DND-41 (cell line): ENCODE measurements at regions not wholly inside any gene's neighbourhood (a gene's known extent, or its start where the extent isn't known, plus 50 kb on each side); places are given as distances from the start of the nearest gene placed in this dataset.

ENCODE experiments used
- ATAC-seq: fragments of 200-7000 bp; cut with Tn5 transposase; 3 replicates; pipeline ENCODE4 v1.9.1; 2021; ENCODE audit warnings: low read depth; ENCODE audit not compliant: insufficient read depth
- DNase-seq: peaks from one replicate; pipeline ENCODE4 v3.0.0-alpha.2; 2020
- H2AFZ ChIP-seq: 2 replicates; pipeline ENCODE4 v1.6.0; 2012; ENCODE audit warnings: low read depth, low read length
- H3K27ac ChIP-seq: 2 replicates; pipeline ENCODE4 v1.5.1; 2012; ENCODE audit warnings: low read length, inconsistent platforms
- H3K27me3 ChIP-seq: fragments of 200-600 bp; sonication (generic); 2 replicates; pipeline ENCODE4 v1.6.0; 2012; ENCODE audit warnings: low read length, mild to moderate bottlenecking, inconsistent platforms; ENCODE audit not compliant: insufficient read depth, poor library complexity
- H3K36me3 ChIP-seq: 2 replicates; pipeline ENCODE4 v1.5.1; 2012; ENCODE audit warnings: low read length, inconsistent platforms; ENCODE audit not compliant: insufficient read depth
- H3K4me1 ChIP-seq: 2 replicates; pipeline ENCODE4 v1.5.1; 2012; ENCODE audit warnings: mild to moderate bottlenecking, low read length; ENCODE audit not compliant: insufficient read depth
- H3K4me2 ChIP-seq: 2 replicates; pipeline ENCODE4 v1.6.0; 2012; ENCODE audit warnings: mild to moderate bottlenecking, moderate library complexity, low read length, inconsistent platforms; ENCODE audit not compliant: insufficient read depth
- H3K4me3 ChIP-seq, 2 experiments: fragments of 200-600 bp in 1 of 2; shearing (Covaris generic) in 1 of 2; 2 replicates each; pipeline ENCODE4 v1.5.1; 2012 to 2016; ENCODE audit warnings: inconsistent platforms in 2 of 2, low read length in 2 of 2, mild to moderate bottlenecking in 2 of 2, low read depth in 1 of 2, moderate library complexity in 1 of 2
- H3K79me2 ChIP-seq: 2 replicates; pipeline ENCODE4 v1.6.0; 2012; ENCODE audit warnings: low read length, inconsistent platforms; ENCODE audit not compliant: insufficient read depth
- H3K9ac ChIP-seq: 2 replicates; pipeline ENCODE4 v1.6.0; 2012; ENCODE audit warnings: low read depth, mild to moderate bottlenecking, inconsistent platforms, low read length, moderate library complexity
- H3K9me3 ChIP-seq: 2 replicates; pipeline ENCODE4 v1.5.1; 2012; ENCODE audit warnings: low read length, moderate library complexity, mild to moderate bottlenecking, inconsistent platforms; ENCODE audit not compliant: insufficient read depth, severe bottlenecking
- H4K20me1 ChIP-seq: 2 replicates; pipeline ENCODE4 v1.6.0; 2012; ENCODE audit warnings: low read length; ENCODE audit not compliant: insufficient read depth
- CTCF ChIP-seq: IDR thresholded peaks from 2 replicates; pipeline ENCODE4 v1.5.1; 2012; ENCODE audit warnings: borderline replicate concordance, low read length, moderate library complexity, mild to moderate bottlenecking; ENCODE audit not compliant: poor library complexity, severe bottlenecking; ENCODE audit errors: extremely low read depth
- EZH2 ChIP-seq: IDR thresholded peaks from 3 replicates; pipeline ENCODE4 v1.6.1; 2012; ENCODE audit warnings: borderline replicate concordance, low read depth, mild to moderate bottlenecking, moderate library complexity, low read length, inconsistent platforms; ENCODE audit not compliant: severe bottlenecking

- no peak overlapping the region for H3K4me3 ChIP-seq
- no peak overlapping the region for H2AFZ ChIP-seq
- no peak for DNase-seq
- H3K9ac ChIP-seq, result no peak overlapping the region
- H3K4me1 ChIP-seq, result no peaks in the 10 kb centered on the region
- no peak for ATAC-seq
- no peaks in the 10 kb centered on the region for H4K20me1 ChIP-seq
- H3K27me3 ChIP-seq, result peaks cover 5% of the 10 kb centered on the region
- no peak overlapping the region for H3K4me2 ChIP-seq
- no peak overlapping the region for H3K27ac ChIP-seq
- TF ChIP-seq EZH2 (no peak), CTCF (no peak)
- no peaks in the 10 kb centered on the region for H3K9me3 ChIP-seq
- no peaks in the 10 kb centered on the region for H3K79me2 ChIP-seq
- H3K36me3 ChIP-seq, result no peaks in the 10 kb centered on the region
These were observed 141.8 kb upstream of the PWP1 start for GRCh38 chr12:107543841-107544240.

- Histone ChIP-seq H3K79me2 (no peaks in the 10 kb centered on the region), H3K4me3 (no peak overlapping the region), H3K4me1 (no peaks in the 10 kb centered on the region), H3K27me3 (peaks cover 5% of the 10 kb centered on the region), H3K4me2 (no peak overlapping the region), H2AFZ (no peak overlapping the region), H3K36me3 (no peaks in the 10 kb centered on the region), H4K20me1 (no peaks in the 10 kb centered on the region), H3K9ac (no peak overlapping the region), H3K9me3 (no peaks in the 10 kb centered on the region), H3K27ac (no peak overlapping the region)
- no peak for DNase-seq
- TF ChIP-seq EZH2, result no peak
- no peak for TF ChIP-seq CTCF
- ATAC-seq, result no peak
These were observed 140.7 kb upstream of the PWP1 start for GRCh38 chr12:107544937-107545336.

- H3K79me2 ChIP-seq, result no peaks in the 10 kb centered on the region
- no peaks in the 10 kb centered on the region for H3K36me3 ChIP-seq
- peaks cover 5% of the 10 kb centered on the region for H3K27me3 ChIP-seq
- ATAC-seq, result no peak
- no peak overlapping the region for H2AFZ ChIP-seq
- DNase-seq, result no peak
- no peaks in the 10 kb centered on the region for H3K4me1 ChIP-seq
- no peak overlapping the region for H3K4me2 ChIP-seq
- H3K9ac ChIP-seq, result no peak overlapping the region
- H4K20me1 ChIP-seq, result no peaks in the 10 kb centered on the region
- no peaks in the 10 kb centered on the region for H3K9me3 ChIP-seq
- no peak overlapping the region for H3K27ac ChIP-seq
- H3K4me3 ChIP-seq, result no peak overlapping the region
- no peak for TF ChIP-seq EZH2
- no peak for TF ChIP-seq CTCF
These were observed 139.8 kb upstream of the PWP1 start for GRCh38 chr12:107545737-107546353.
